ENCODE measurements at regions not wholly inside any gene's neighbourhood (a gene's known extent, or its start where the extent isn't known, plus 50 kb on each side); places are given as distances from the start of the nearest gene placed in this dataset.

GRCh38 chr4:112801341-112801740 lies 164.4 kb downstream of the LARP7 start:
- DNase-seq (ENCODE audit: low read depth): no peak
- no peak overlapping the region for H3K4me3 ChIP-seq (ENCODE audit: low read length)
- TF ChIP-seq CTCF (conservative IDR thresholded peaks at IDR 0.05; ENCODE audit: low read depth, low read length): no peak

- TF ChIP-seq CTCF (conservative IDR thresholded peaks at IDR 0.05; ENCODE audit: low read depth, low read length): no peak
- DNase-seq (ENCODE audit: low read depth): no peak
Measured at GRCh38 chr4:112802780-112803179, 165.8 kb downstream of the LARP7 start.

DNA sequence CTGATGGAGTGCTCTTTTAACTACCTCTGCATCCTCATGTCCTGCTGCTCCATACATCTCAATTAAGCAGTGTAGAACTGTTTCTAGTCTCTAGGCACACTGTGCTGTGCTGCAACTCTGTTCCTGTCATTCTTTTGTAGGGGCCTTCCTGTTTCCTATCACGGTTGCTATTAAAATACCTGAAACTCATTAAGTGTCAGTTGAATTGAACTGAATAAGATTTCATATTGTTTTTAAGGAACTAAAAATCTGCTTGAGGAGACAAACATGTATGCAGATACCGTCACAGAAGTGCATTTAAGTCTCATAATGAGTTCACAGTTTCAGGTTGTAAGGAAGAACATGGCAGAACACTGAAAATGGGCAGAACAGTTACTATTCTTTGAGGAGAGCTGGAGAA lies 170.1 kb downstream of the LARP7 start:
- no peak overlapping the region for H3K4me3 ChIP-seq (ENCODE audit: low read length)
- DNase-seq (ENCODE audit: low read depth): no peak
- no peak for TF ChIP-seq CTCF (conservative IDR thresholded peaks at IDR 0.05; ENCODE audit: low read depth, low read length)

More at GRCh38 chr4:112802780-112803179, 165.8 kb downstream of the LARP7 start:
- no peak overlapping the region for H3K4me3 ChIP-seq (ENCODE audit: low read length)

DNA sequence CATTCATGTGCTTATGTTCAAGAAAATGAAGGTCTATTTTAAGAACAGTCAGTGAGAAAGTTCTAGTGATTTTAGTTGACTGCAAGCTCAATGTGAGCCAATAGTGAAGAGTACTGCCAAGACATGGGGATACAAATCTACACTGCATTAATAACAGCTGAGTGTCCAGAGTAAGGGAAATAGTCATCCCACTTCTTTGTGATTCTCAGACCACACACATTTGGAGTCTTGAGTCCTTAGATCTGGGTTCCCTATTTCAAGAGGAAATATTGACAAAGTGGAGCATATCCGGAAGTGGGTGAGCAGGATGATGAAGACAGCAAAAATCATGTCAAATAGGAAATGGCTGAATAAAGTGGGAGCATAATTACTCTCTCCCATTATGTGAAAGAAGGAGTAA lies 171.1 kb downstream of the LARP7 start:
- no peak overlapping the region for H3K4me3 ChIP-seq (ENCODE audit: low read length)
- no peak for DNase-seq (ENCODE audit: low read depth)
- TF ChIP-seq CTCF (conservative IDR thresholded peaks at IDR 0.05; ENCODE audit: low read depth, low read length): no peak

GRCh38 chr4:112813790-112814189 lies 176.8 kb downstream of the LARP7 start:
- TF ChIP-seq CTCF (conservative IDR thresholded peaks at IDR 0.05; ENCODE audit: low read depth, low read length): no peak
- peak; percentile 24 for DNase-seq (ENCODE audit: low read depth)
- no peak overlapping the region for H3K4me3 ChIP-seq (ENCODE audit: low read length)

- H3K4me3 ChIP-seq (ENCODE audit: low read length): peak overlapping the region; percentile 73
- peak; percentile 95 for DNase-seq (ENCODE audit: low read depth)
- TF ChIP-seq CTCF (conservative IDR thresholded peaks at IDR 0.05; ENCODE audit: low read depth, low read length): no peak
Measured at GRCh38 chr4:112817933-112818593, 181.1 kb downstream of the LARP7 start.

DNA sequence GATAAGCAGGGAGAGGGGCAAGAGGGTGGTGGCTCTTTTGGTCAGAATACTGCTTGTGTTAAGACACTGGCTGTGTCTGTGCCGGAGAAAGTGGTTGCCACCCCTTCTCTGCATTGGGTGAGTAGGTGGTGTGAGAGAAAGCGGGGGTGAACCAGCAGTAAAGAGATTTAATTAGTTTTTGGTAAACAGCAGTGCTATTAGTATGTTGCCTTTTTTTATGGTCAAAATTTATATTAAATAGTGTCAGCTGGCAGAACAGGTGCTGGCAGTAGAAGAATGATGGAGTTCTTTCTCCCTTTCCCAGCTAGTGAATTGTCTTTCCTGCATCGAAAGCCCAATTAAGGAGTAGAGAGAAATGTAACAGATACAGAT lies 181.6 kb downstream of the LARP7 start:
- DNase-seq (ENCODE audit: low read depth): no peak
- H3K4me3 ChIP-seq (ENCODE audit: low read length): peak overlapping the region; percentile 73
- TF ChIP-seq CTCF (conservative IDR thresholded peaks at IDR 0.05; ENCODE audit: low read depth, low read length): no peak

Data from retinal pigment epithelial cell (primary cell).